AG08395 (cell line): ENCODE measurements at regions not wholly inside any gene's neighbourhood (a gene's known extent, or its start where the extent isn't known, plus 50 kb on each side); places are given as distances from the start of the nearest gene placed in this dataset.
"Not testable (repeated sequence)": the region's sequence is repeated elsewhere in the genome, so short reads cannot be mapped to it uniquely, and the experiment has no call there.

Experiments
- DNase-seq: peaks from one replicate; pipeline ENCODE4 v3.0.0; 2012; ENCODE audit warnings: mixed read lengths, low spot score

DNA sequence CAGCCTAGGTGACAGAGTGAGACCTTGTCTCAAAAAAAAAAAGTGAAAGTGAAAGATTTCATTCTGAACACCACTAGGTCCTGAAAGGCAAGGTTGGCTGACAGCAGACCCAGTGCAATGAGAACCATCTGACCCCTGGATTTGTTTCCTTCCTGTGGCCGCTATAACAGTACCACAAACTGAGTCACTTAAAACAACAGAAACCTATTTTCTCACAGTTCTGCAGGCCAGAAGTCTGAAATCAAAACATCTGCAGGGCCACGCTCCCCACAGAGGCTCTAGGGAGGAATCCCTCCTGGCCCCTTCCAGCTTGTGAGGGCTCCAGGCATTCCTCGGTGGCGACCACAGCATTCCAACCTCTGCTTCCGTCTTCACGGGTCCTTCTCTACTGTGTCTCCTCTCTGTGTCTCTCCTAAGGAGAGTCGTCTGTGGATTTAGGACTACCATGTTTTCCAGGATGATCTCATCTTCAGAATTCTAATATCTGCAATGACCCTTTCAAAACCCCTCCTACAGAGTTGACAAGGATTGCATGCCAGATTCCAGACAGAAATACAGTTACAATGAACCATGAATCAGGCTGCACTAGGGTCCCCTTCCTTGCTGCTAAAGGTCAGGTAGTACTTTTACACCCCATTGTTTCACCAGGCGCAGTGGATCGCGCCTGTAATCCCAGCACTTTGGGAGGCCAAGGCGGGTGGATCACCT is 78.0 kb upstream of the ADGRL1 start:
- DNase-seq = peak; percentile 65

DNA sequence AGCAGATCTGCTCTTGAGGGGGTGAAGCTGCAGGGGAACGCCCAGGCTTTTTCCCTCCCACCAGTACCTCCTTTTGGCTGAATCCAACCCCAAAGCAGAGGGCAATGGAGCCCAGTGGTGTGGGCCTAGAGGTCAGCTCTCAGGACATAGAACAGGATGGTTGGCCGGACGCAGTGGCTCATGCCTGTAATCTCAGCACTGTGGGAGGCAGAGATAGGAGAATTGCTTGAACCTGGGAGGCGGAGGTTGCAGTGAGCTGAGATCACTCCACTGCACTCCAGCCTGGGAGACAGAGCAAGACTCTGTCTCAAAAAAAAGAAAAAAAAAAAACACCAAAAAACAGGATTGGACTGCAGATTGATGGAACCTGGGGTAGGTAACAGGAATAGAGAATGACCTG is 73.3 kb upstream of the ADGRL1 start:
- not testable (repeated sequence) for DNase-seq

DNA sequence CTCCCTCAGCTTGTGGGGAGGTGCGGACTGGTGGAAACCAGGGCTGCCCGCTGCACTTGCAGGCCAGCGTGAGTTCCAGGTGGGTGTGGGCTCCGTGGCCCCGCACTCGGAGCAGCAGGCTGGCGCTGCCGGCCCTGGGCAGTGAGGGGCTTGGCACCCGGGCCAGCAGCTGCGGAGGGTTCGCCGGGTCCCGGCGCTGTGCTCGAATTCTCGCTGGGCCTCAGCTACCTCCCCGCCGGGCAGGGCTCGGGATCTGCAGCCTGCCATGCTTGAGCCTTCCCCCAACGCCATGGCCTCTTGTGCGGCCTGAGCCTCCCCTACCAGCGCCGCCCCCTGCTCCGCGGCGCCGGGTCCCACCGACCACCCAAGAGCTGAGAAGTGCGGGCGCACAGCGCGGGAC is 71.6 kb upstream of the ADGRL1 start:
- DNase-seq = no peak

DNA sequence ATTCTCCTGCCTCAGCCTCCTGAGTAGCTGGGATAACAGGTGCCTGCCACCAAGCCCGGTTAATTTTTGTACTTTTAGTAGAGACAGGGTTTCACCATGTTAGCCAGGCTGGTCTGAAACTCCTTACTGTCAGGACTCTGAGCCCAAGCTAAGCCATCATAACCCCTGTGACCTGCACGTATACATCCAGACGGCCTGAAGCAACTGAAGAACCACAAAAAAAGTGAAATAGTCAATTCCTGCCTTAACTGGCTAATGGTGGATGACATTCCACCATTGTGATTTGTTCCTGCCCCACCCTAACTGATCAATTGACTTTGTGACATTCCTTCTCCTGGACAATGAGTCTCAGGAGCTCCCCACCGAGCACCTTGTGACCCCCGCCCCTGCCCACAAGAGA is 69.9 kb upstream of the ADGRL1 start:
- DNase-seq = not testable (repeated sequence)

DNA sequence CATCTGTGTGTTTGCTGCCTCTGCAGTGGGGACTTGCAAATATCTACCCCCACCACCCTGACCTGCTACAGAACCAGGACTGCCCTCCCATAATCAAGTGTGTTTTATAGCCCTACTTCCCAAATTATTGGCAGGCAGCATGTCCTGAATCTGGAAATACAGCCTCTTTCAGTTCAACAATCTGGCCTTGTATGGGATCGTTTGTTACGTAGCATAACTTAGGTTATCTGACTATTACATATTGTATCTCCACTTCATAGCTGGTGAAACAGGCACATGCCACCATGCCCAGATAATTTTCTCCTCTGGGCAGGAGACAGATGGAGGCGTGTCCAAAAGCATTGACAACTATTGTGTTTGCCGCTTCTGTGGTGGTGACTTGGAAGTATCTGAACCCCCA is 66.7 kb upstream of the ADGRL1 start:
- DNase-seq = no peak

DNA sequence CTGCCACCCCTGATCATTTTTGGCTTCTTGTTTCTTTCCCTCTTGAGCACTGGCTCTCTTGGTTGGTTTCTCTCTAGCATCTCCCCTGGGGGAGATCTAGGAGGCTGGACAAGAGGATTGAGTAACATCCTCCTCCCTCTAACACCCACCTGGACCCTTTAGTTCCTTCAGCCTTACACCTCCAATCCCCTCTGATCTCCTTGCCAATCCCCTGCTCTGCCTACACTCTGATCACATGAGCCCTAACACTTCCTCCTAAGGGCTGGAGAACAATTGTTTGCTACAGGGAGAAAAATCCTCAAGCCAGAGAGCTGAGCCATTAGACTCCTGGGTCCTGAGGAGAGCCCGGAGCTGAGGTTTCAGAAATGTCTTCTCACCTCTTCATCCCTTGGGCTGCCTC is 65.9 kb upstream of the ADGRL1 start:
- DNase-seq = no peak

DNA sequence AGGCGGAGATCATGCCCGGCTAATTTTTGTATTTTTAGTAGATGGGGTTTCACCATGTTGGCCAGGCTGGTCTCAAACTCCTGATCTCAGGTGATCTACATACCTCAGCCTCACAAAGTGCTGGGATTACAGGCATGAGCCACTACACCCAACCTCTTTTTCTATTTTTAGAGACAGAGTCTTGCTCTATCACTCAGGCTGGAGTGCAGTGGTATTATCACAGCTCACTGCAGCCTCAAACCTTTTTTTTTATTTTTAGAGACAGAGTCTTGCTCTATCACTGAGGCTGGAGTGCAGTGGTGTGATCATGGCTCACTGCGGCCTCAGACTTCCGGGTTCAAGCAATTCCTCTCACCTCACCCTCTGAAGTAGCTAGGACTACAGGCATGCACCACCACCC is 64.6 kb upstream of the ADGRL1 start:
- not testable (repeated sequence) for DNase-seq

DNA sequence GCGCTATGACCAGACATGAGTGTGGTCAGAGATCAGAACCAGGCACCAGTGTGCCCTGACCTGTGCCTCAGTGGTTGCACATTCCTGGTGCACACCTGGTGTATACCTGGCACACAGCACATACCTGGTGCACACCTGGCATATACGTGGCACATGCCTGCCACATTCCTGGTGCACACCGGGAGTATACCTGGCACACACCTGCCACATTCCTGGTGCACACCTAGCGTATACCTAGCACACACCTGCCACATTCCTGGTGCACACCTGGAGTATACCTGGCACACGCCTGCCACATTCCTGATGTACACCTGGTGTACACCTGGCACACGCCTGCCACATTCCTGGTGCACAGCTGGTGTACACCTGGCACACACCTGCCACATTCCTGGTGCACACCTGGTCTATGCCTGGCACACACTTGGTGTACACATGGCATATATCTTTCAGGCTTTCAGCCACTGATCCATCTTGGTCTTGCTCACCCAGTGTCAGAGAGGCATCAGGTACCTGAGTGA is 61.3 kb upstream of the ADGRL1 start:
- no peak for DNase-seq

DNA sequence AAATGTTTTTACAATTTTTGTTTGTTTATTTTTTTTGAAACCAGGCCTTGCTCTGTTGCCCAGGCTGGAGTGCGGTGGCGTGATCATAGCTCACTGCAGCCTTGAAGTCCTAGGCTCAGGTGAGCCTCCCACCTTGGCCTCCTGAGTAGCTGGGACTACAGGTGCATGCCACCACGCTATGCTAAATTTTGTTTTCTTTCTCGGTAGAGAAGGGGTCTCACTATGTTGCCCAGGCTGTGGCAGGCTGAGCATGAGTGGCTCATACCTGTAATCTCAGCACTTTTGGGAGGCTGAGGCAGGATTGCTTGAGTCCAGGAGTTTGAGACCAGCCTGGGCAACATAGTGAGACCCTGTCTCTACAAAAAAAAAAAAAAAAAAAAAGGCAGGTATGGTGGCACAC is 60.2 kb upstream of the ADGRL1 start:
- not testable (repeated sequence) for DNase-seq

DNA sequence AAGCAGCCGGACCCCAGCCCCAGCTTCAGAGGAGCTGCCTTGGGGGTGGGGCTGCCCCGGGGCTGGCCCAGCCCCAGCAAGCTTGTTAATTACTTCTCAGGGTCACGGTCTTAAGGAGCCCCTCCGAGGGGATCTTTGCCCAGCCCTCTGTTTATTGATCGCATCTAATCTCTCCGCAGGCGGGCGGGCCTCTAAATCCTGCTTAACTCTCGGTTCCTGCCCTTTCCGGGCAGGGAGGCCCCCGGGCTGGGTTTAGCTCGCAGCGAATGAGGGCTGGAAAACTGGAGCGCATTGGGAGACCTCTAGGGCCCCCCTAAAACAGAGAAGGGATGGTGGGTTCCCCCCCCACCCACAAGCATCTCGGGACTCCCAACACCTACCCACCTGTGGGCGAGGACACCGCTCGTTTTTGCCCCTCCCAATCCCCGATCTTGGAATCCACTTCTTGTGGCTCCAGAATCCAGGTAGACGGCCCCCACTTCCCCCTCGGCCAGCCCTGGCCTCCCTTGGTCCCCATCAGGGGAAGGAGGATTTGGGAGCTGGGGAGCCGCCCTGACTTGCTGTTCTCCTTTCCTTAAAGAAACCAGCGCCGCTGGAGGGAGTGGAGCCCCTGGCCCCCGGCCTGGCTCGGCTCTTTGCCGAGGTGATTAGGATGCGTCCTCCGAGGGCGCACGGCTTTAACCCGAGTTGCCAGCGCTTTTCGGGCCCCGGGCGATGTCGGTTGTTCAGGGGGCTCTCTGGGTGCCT is 59.5 kb upstream of the ADGRL1 start:
- DNase-seq = no peak

DNA sequence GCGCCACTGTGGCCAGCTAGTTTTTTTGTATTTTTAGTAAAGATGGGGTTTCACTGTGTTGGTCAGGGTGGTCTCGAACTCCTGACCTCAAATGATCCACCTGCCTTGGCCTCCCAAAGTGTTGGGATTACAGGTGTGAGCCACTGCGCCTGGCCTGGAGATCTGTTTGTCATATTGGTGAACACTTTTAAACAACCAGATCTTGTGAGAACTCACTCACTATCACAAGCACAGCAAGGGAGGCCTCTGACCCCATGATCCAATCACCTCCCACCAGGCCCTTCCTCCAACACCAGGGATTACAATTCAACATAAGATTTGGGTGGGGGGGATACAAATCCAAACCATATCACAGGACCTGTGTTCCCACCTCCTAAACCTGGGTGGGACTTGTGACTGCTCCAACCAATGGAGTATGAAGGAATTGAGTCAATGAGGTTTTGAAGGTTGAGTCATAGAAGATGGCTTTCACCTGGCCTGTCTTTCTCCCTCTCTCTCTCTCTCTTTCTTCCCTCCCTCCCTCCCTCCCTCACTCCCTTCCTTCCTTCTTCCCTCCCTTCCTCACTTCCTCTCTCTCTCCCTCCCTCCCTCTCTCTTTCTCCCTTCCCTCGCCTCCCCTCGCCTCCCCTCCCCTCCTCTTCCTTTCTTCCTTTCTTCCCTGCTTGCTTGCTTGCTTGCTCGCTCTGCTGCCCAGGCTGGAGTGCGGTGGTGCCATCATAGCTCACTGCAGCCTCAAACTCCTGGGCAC is 50.1 kb upstream of the ADGRL1 start:
- DNase-seq = not testable (repeated sequence)
